ENCODE measurements at regions not wholly inside any gene's neighbourhood (a gene's known extent, or its start where the extent isn't known, plus 50 kb on each side); places are given as distances from the start of the nearest gene placed in this dataset.

DNA sequence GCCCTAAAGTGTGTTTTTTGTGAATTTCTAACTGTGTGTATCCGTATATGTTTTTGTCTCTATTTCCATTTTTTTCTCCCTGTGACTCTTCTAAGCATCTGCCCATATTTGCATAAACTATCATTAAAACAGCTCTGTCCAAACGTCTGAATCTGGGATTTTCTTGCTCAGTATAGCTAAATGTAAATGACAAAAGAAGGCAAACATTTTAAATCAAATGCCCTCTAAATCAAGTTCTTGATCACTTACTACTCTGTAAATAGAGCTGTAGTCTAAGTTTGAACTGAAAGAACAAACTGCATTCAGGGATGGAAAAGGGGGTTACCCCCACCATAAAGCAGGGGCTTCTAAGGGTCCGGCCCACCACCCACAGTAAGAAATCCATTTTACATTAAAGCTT, 432.0 kb upstream of the FAM241A start:
- TF ChIP-seq, protein P1, sequence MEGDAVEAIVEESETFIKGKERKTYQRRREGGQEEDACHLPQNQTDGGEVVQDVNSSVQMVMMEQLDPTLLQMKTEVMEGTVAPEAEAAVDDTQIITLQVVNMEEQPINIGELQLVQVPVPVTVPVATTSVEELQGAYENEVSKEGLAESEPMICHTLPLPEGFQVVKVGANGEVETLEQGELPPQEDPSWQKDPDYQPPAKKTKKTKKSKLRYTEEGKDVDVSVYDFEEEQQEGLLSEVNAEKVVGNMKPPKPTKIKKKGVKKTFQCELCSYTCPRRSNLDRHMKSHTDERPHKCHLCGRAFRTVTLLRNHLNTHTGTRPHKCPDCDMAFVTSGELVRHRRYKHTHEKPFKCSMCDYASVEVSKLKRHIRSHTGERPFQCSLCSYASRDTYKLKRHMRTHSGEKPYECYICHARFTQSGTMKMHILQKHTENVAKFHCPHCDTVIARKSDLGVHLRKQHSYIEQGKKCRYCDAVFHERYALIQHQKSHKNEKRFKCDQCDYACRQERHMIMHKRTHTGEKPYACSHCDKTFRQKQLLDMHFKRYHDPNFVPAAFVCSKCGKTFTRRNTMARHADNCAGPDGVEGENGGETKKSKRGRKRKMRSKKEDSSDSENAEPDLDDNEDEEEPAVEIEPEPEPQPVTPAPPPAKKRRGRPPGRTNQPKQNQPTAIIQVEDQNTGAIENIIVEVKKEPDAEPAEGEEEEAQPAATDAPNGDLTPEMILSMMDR (IDR thresholded peaks at IDR 0.05 in 4 of 5, conservative IDR thresholded peaks at IDR 0.05 in 1 of 5), result no peak
- TF ChIP-seq POLR2A (IDR thresholded peaks at IDR 0.05), result no peak
